KMS-11 (cell line): ENCODE measurements at regions not wholly inside any gene's neighbourhood (a gene's known extent, or its start where the extent isn't known, plus 50 kb on each side); places are given as distances from the start of the nearest gene placed in this dataset.
"Not testable (repeated sequence)": the region's sequence is repeated elsewhere in the genome, so short reads cannot be mapped to it uniquely, and the experiment has no call there.

Source experiments
- H2AFZ ChIP-seq: fragments of 200-600 bp; sonication (generic); 2 replicates; pipeline ENCODE4 v1.6.1; 2016; ENCODE audit warnings: antibody characterized with exemption, mixed run types, low read depth
- H3K27ac ChIP-seq: fragments of 200-600 bp; sonication (generic); 2 replicates; pipeline ENCODE4 v1.6.1; 2016; ENCODE audit warnings: mild to moderate bottlenecking, mixed run types
- H3K27me3 ChIP-seq: fragments of 200-600 bp; sonication (generic); 2 replicates; pipeline ENCODE4 v1.6.1; 2017; ENCODE audit warnings: mild to moderate bottlenecking, low read depth, mixed run types, moderate library complexity; ENCODE audit not compliant: insufficient read depth
- H3K36me3 ChIP-seq: fragments of 200-600 bp; sonication (generic); 2 replicates; pipeline ENCODE4 v1.6.1; 2017; ENCODE audit warnings: mild to moderate bottlenecking, mixed run types; ENCODE audit not compliant: insufficient read depth
- H3K4me1 ChIP-seq: fragments of 200-600 bp; sonication (generic); 2 replicates; pipeline ENCODE4 v1.6.1; 2016; ENCODE audit warnings: mild to moderate bottlenecking, low read depth, mixed run types; ENCODE audit not compliant: poor library complexity, severe bottlenecking
- H3K4me2 ChIP-seq: fragments of 200-600 bp; sonication (generic); 2 replicates; pipeline ENCODE4 v1.7.0; 2016; ENCODE audit warnings: mild to moderate bottlenecking, mixed run types
- H3K4me3 ChIP-seq: fragments of 200-600 bp; sonication (generic); IDR thresholded peaks from 2 replicates; pipeline ENCODE4 v1.6.1; 2017; ENCODE audit warnings: low read depth, low read length, mixed read lengths; ENCODE audit not compliant: insufficient read depth
- H3K79me2 ChIP-seq: fragments of 200-600 bp; sonication (generic); 2 replicates; pipeline ENCODE4 v1.6.1; 2016; ENCODE audit warnings: low read depth, mixed run types; ENCODE audit not compliant: insufficient read depth
- H3K9ac ChIP-seq: fragments of 200-600 bp; sonication (generic); 2 replicates; pipeline ENCODE4 v1.6.1; 2016; ENCODE audit warnings: mild to moderate bottlenecking, mixed run types
- H4K20me1 ChIP-seq: fragments of 200-600 bp; sonication (generic); 2 replicates; pipeline ENCODE4 v1.6.1; 2016; ENCODE audit warnings: mild to moderate bottlenecking, mixed run types; ENCODE audit not compliant: insufficient read depth
- TF ChIP-seq, protein P1 (sequence below): fragments of 200-600 bp; sonication (generic); conservative IDR thresholded peaks from 2 replicates; pipeline ENCODE4 v1.6.1; 2017; ENCODE audit warnings: low read depth, mild to moderate bottlenecking, antibody characterized with exemption, low read length, moderate library complexity, mixed read lengths

DNA sequence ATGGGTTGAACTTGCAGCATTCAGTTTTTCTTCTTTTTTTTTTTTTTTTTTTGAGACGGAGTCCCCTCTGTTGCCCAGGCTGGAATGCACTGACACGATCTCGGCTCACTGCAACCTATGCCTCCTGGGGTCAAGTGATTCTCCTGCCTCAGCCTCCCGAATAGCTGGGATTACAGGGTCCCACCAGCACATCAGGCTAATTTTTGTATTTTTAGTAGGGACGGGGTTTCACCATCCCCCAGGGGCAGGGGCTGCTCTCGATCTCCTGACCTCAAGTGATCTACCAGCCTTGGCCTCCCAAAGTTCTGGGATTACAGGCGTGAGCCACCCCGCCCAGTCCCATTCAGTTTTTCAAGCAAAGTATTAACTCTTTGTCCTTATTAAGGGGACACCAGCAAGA lies 117.6 kb upstream of the PRSS16 start:
- H3K27ac ChIP-seq = peak overlapping the region; percentile 99
- no peaks in the 10 kb centered on the region for H3K27me3 ChIP-seq
- no peaks in the 10 kb centered on the region for H4K20me1 ChIP-seq
- TF ChIP-seq, protein P1, sequence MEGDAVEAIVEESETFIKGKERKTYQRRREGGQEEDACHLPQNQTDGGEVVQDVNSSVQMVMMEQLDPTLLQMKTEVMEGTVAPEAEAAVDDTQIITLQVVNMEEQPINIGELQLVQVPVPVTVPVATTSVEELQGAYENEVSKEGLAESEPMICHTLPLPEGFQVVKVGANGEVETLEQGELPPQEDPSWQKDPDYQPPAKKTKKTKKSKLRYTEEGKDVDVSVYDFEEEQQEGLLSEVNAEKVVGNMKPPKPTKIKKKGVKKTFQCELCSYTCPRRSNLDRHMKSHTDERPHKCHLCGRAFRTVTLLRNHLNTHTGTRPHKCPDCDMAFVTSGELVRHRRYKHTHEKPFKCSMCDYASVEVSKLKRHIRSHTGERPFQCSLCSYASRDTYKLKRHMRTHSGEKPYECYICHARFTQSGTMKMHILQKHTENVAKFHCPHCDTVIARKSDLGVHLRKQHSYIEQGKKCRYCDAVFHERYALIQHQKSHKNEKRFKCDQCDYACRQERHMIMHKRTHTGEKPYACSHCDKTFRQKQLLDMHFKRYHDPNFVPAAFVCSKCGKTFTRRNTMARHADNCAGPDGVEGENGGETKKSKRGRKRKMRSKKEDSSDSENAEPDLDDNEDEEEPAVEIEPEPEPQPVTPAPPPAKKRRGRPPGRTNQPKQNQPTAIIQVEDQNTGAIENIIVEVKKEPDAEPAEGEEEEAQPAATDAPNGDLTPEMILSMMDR = no peak
- no peaks in the 10 kb centered on the region for H3K36me3 ChIP-seq
- H3K4me1 ChIP-seq = peaks cover 39% of the 10 kb centered on the region
- no peak overlapping the region for H3K4me3 ChIP-seq
- H3K79me2 ChIP-seq = peaks cover 67% of the 10 kb centered on the region
- peak overlapping the region; percentile 94 for H3K4me2 ChIP-seq
- no peak overlapping the region for H2AFZ ChIP-seq
- peak overlapping the region; percentile 100 for H3K9ac ChIP-seq

DNA sequence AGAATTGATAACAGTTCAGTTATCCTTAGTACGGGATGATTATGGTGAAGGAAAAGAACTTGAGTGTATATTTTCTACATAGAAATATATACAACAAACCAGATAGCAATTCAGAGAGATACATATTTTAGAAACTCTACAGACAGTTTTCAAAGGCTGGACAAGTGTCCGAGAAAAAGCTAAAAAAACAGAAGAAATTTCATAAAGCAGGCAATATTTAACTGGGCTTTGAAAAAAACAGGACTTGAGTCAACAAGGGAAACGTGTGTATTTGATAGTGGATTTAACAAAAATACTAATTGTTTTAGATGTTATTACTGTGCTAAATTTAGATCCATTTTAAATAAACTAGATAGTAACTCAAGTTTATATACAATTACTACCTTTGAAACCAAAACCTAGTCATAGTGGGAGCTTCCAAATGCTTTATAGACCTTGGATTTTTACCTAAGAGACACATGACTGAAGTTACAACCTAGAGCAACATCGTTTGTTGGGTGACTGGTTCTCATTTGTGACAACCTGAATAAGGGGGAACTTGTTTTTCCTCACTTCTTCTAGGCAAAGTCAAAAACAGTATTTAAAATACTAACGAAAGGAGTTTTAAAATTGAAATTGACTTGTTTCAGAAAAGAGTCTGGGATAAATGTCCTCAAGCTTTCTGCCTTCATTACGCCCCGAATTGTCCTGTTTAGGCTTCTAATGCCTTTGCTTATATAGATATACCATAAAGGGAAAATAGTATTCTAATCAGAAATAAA lies 116.7 kb upstream of the PRSS16 start:
- H3K27me3 ChIP-seq = no peaks in the 10 kb centered on the region
- H3K4me2 ChIP-seq = peak overlapping the region; percentile 94
- no peaks in the 10 kb centered on the region for H4K20me1 ChIP-seq
- TF ChIP-seq, protein P1 = no peak
- H3K4me1 ChIP-seq = peaks cover 43% of the 10 kb centered on the region
- H3K27ac ChIP-seq = peak overlapping the region; percentile 99
- no peaks in the 10 kb centered on the region for H3K36me3 ChIP-seq
- H3K9ac ChIP-seq = peak overlapping the region; percentile 100
- H3K4me3 ChIP-seq = no peak overlapping the region
- no peak overlapping the region for H2AFZ ChIP-seq
- H3K79me2 ChIP-seq = peaks cover 76% of the 10 kb centered on the region

DNA sequence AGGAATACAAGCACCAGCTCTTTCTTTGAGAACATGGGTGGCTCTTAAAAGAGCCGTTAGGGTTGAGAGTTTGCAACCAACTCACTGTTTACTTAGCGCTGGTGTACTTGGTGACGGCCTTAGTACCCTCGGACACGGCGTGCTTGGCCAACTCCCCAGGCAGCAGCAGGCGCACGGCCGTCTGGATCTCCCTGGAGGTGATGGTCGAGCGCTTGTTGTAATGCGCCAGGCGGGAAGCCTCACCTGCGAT lies 115.3 kb upstream of the PRSS16 start:
- H3K4me1 ChIP-seq = peaks cover 42% of the 10 kb centered on the region
- peaks cover 82% of the 10 kb centered on the region for H3K79me2 ChIP-seq
- H3K9ac ChIP-seq = peak overlapping the region; percentile 100
- H4K20me1 ChIP-seq, H3K27me3 ChIP-seq, H2AFZ ChIP-seq, H3K4me3 ChIP-seq, H3K36me3 ChIP-seq: not testable (repeated sequence)
- H3K27ac ChIP-seq = peak overlapping the region; percentile 99
- H3K4me2 ChIP-seq = peak overlapping the region; percentile 94; the same call in 1 of the 2 replicates

DNA sequence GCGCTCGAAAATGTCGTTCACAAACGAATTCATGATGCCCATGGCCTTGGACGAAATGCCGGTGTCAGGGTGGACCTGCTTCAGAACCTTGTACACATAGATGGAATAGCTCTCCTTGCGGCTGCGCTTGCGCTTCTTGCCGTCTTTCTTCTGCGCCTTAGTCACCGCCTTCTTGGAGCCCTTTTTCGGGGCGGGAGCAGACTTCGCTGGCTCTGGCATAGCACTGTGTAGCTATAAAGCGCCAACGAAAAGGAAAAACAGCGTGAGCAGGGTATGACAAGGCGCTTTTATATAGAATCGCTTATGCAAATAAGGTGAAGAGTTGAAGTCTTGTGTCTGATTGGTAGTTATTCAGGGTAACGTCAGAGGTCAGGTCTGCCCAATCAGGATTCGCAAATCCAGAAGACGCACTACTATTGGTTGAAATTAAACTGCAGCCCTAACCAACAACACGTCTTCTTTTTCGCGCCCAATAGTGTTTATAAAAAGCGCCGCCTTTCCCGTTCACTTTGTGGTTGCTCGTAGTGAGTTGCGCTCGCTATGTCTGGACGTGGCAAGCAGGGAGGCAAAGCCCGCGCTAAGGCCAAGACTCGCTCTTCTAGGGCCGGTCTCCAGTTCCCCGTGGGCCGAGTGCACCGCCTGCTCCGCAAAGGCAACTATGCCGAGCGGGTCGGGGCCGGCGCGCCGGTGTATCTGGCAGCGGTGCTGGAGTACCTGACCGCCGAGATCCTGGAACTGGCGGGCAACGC lies 114.8 kb upstream of the PRSS16 start:
- peaks cover 47% of the 10 kb centered on the region for H3K4me1 ChIP-seq
- no peak overlapping the region for H2AFZ ChIP-seq
- no peaks in the 10 kb centered on the region for H4K20me1 ChIP-seq
- no peaks in the 10 kb centered on the region for H3K36me3 ChIP-seq
- TF ChIP-seq, protein P1 = no peak
- H3K9ac ChIP-seq = peak overlapping the region; percentile 100
- H3K4me2 ChIP-seq = peak overlapping the region; percentile 94
- H3K4me3 ChIP-seq = no peak overlapping the region
- peaks cover 82% of the 10 kb centered on the region for H3K79me2 ChIP-seq
- H3K27me3 ChIP-seq = no peaks in the 10 kb centered on the region
- H3K27ac ChIP-seq = peak overlapping the region; percentile 99
